Liver (tissue), 8 donors: ENCODE measurements at regions not wholly inside any gene's neighbourhood (a gene's known extent, or its start where the extent isn't known, plus 50 kb on each side); places are given as distances from the start of the nearest gene placed in this dataset.

ENCODE experiments used
- DNase-seq: peaks from one replicate; pipeline ENCODE4 v3.0.0-alpha.2; 2017; ENCODE audit warnings: low spot score
- H3K27ac ChIP-seq, 2 donors: one replicate each; pipeline ENCODE4 v1.7.0; 2013; ENCODE audit warnings: inconsistent platforms in 2 of 2, low read length in 2 of 2, control low read depth in 1 of 2, low read depth in 1 of 2, mild to moderate bottlenecking in 1 of 2
- H3K27me3 ChIP-seq, 4 donors: one replicate each; pipeline versions ENCODE4 v1.6.1 to v1.7.0; 2013; ENCODE audit warnings: low read length in 3 of 4, inconsistent platforms in 1 of 4, mild to moderate bottlenecking in 1 of 4, moderate library complexity in 1 of 4; ENCODE audit not compliant: control insufficient read depth in 4 of 4, insufficient read depth in 4 of 4
- H3K36me3 ChIP-seq, 4 donors: one replicate each; pipeline versions ENCODE4 v1.6.1 to v1.7.0; 2013; ENCODE audit warnings: low read length in 3 of 4, mild to moderate bottlenecking in 3 of 4, low read depth in 1 of 4, moderate library complexity in 1 of 4; ENCODE audit not compliant: control insufficient read depth in 4 of 4, insufficient read depth in 3 of 4
- H3K4me1 ChIP-seq, 4 donors: one replicate each; pipeline versions ENCODE4 v1.6.1 to v1.7.0; 2013; ENCODE audit warnings: low read length in 3 of 4, mild to moderate bottlenecking in 3 of 4, moderate library complexity in 1 of 4; ENCODE audit not compliant: control insufficient read depth in 4 of 4, insufficient read depth in 4 of 4
- H3K4me3 ChIP-seq, 3 donors: one replicate each; pipeline versions ENCODE4 v1.6.1 to v1.7.0; 2013; ENCODE audit warnings: low read length in 3 of 3, control low read depth in 1 of 3, low read depth in 1 of 3, mild to moderate bottlenecking in 1 of 3
- H3K9ac ChIP-seq, 2 donors: one replicate each; pipeline ENCODE4 v1.7.0; 2013; ENCODE audit warnings: low read length in 2 of 2, mild to moderate bottlenecking in 2 of 2, moderate library complexity in 2 of 2, control low read depth in 1 of 2, low read depth in 1 of 2
- H3K9me3 ChIP-seq, 4 donors: one replicate each; pipeline versions ENCODE4 v1.6.1 to v1.7.0; 2013; ENCODE audit warnings: low read length in 3 of 4; ENCODE audit not compliant: control insufficient read depth in 4 of 4
- EGR1 ChIP-seq, 2 donors: IDR thresholded peaks; 2 replicates each; pipeline ENCODE4 v1.6.1; 2016 to 2018; ENCODE audit warnings: antibody characterized with exemption in 2 of 2, low read depth in 2 of 2
- FOXA1 ChIP-seq: IDR thresholded peaks from 2 replicates; pipeline ENCODE4 v1.6.1; 2016; ENCODE audit warnings: antibody characterized with exemption
- GABPA ChIP-seq, 2 donors: IDR thresholded peaks in 1 of 2; conservative IDR thresholded peaks in 1 of 2; 2 replicates each; pipeline ENCODE4 v1.6.1; 2016; ENCODE audit warnings: antibody characterized with exemption in 2 of 2, mild to moderate bottlenecking in 1 of 2, moderate library complexity in 1 of 2
- HNF4A ChIP-seq, 2 donors: conservative IDR thresholded peaks; 2 replicates each; pipeline ENCODE4 v1.6.1; 2016; ENCODE audit warnings: antibody characterized with exemption in 2 of 2, mild to moderate bottlenecking in 2 of 2
- JUND ChIP-seq, 2 donors: IDR thresholded peaks; 2 replicates each; pipeline ENCODE4 v1.6.1; 2016; ENCODE audit warnings: antibody characterized with exemption in 2 of 2
- NR2F2 ChIP-seq: IDR thresholded peaks from 2 replicates; pipeline ENCODE4 v1.6.1; 2016; ENCODE audit warnings: antibody characterized with exemption
- RAD21 ChIP-seq, 2 donors: IDR thresholded peaks; 2 replicates each; pipeline ENCODE4 v1.6.1; 2016; ENCODE audit warnings: antibody characterized with exemption in 2 of 2, mild to moderate bottlenecking in 2 of 2
- RXRA ChIP-seq, 2 donors: IDR thresholded peaks; 2 replicates each; pipeline ENCODE4 v1.6.1; 2017 to 2018; ENCODE audit warnings: antibody characterized with exemption in 2 of 2, mild to moderate bottlenecking in 1 of 2
- SP1 ChIP-seq: IDR thresholded peaks from 2 replicates; pipeline ENCODE4 v1.6.1; 2018; ENCODE audit warnings: antibody characterized with exemption, mild to moderate bottlenecking
- TAF1 ChIP-seq: conservative IDR thresholded peaks from 2 replicates; pipeline ENCODE4 v1.6.1; 2016; ENCODE audit warnings: antibody characterized with exemption, mild to moderate bottlenecking
- YY1 ChIP-seq: IDR thresholded peaks from 2 replicates; pipeline ENCODE4 v1.6.1; 2016; ENCODE audit warnings: antibody characterized with exemption, mild to moderate bottlenecking
- WGBS: extraction: QIAGEN DNeasy Blood & Tissue Kit; methylation state at CpG from one replicate; pipeline ENCODE4 v1.1.7; 2013; 5-methylcytosine and 5-hydroxymethylcytosine counted together
- TF ChIP-seq, protein P1 (sequence below): IDR thresholded peaks from 2 replicates; pipeline ENCODE4 v1.6.1; 2016; ENCODE audit warnings: antibody characterized with exemption
- TF ChIP-seq, protein P2 (sequence below): IDR thresholded peaks from 2 replicates; pipeline ENCODE4 v1.6.1; 2016; ENCODE audit warnings: antibody characterized with exemption
- TF ChIP-seq, protein P3 (sequence below): fragments of 150-350 bp; IDR thresholded peaks from 2 replicates; pipeline ENCODE4 v1.5.1; 2017; ENCODE audit warnings: improper control_type of control experiment, low read depth, low read length; ENCODE audit not compliant: missing input control
- TF ChIP-seq, protein P4 (sequence below): IDR thresholded peaks from 2 replicates; pipeline ENCODE4 v1.6.1; 2016; ENCODE audit warnings: antibody characterized with exemption, mild to moderate bottlenecking
- TF ChIP-seq, protein P5 (sequence below): IDR thresholded peaks from 2 replicates; pipeline ENCODE4 v1.6.1; 2016; ENCODE audit warnings: antibody characterized with exemption
- donor health status: healthy.
- donor health status: healthy.
- donor health status: healthy.
- donor health status: healthy.
- donor health status: healthy.

GRCh38 chr6:165049362-165049761 is 260.0 kb downstream of the C6orf118 start:
- WGBS = 17% methylated on average over 7 of the region's 7 CpGs
- Histone ChIP-seq H3K9ac (no peak overlapping the region), H3K27me3 (no peaks in the 10 kb centered on the region), H3K36me3 (no peaks in the 10 kb centered on the region), H3K4me1 (peaks cover 0 to 10% (median 4%) of the 10 kb centered on the region in 4 donors), H3K9me3 (no peaks in the 10 kb centered on the region), H3K27ac (no peak overlapping the region), H3K4me3 (no peak overlapping the region)
- TF ChIP-seq, protein P1, sequence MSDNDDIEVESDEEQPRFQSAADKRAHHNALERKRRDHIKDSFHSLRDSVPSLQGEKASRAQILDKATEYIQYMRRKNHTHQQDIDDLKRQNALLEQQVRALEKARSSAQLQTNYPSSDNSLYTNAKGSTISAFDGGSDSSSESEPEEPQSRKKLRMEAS = peak; percentile 96
- TF ChIP-seq, protein P2, sequence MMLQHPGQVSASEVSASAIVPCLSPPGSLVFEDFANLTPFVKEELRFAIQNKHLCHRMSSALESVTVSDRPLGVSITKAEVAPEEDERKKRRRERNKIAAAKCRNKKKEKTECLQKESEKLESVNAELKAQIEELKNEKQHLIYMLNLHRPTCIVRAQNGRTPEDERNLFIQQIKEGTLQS = no peak
- TF ChIP-seq TAF1 = no peak
- no peak for TF ChIP-seq FOXA1
- TF ChIP-seq RXRA (IDR thresholded peaks at IDR 0.05) = peak in 1 of 2 donors; percentile 23
- no peak for TF ChIP-seq SP1
- TF ChIP-seq, protein P3, sequence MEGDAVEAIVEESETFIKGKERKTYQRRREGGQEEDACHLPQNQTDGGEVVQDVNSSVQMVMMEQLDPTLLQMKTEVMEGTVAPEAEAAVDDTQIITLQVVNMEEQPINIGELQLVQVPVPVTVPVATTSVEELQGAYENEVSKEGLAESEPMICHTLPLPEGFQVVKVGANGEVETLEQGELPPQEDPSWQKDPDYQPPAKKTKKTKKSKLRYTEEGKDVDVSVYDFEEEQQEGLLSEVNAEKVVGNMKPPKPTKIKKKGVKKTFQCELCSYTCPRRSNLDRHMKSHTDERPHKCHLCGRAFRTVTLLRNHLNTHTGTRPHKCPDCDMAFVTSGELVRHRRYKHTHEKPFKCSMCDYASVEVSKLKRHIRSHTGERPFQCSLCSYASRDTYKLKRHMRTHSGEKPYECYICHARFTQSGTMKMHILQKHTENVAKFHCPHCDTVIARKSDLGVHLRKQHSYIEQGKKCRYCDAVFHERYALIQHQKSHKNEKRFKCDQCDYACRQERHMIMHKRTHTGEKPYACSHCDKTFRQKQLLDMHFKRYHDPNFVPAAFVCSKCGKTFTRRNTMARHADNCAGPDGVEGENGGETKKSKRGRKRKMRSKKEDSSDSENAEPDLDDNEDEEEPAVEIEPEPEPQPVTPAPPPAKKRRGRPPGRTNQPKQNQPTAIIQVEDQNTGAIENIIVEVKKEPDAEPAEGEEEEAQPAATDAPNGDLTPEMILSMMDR = peak; percentile 78
- TF ChIP-seq HNF4A (conservative IDR thresholded peaks at IDR 0.05) = peak in 1 of 2 donors; percentile 31
- no peak for TF ChIP-seq YY1
- TF ChIP-seq RAD21 (IDR thresholded peaks at IDR 0.05) = peak; percentile 92 to 95
- no peak for TF ChIP-seq NR2F2
- DNase-seq = peak; percentile 37

DNA sequence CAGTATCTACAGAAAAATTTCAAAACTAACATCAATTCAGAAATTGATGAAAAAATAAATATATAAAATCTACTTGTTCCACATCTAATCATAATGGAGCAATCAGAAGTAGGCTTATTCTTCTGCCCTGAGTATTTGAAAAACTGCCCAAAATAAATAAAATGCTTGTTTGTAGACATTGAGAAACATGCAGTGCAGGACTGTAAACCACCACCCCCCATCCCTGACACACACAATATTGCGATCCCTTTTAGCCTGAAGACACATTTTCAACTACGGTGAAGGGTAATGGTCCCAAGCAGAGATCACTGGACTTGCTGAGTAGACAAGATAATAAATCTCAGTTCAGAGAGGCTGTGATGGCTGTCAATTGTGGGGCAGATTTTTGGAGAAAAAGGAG is 261.5 kb downstream of the C6orf118 start:
- no peak overlapping the region for H3K4me3 ChIP-seq
- no peak for DNase-seq
- no peak overlapping the region for H3K9ac ChIP-seq
- TF ChIP-seq NR2F2 (no peak), GABPA (IDR thresholded peaks at IDR 0.05 in 1 of 2, conservative IDR thresholded peaks at IDR 0.05 in 1 of 2) (no peak), HNF4A (conservative IDR thresholded peaks at IDR 0.05) (peak in 1 of 2 donors; percentile 12), JUND (IDR thresholded peaks at IDR 0.05) (no peak), FOXA1 (no peak), TAF1 (no peak), SP1 (no peak)
- TF ChIP-seq, protein P1 = no peak
- no peak overlapping the region for H3K27ac ChIP-seq
- H3K4me1 ChIP-seq = peaks cover 0 to 10% (median 4%) of the 10 kb centered on the region in 4 donors
- 42% methylated on average over 2 of the region's 2 CpGs for WGBS
- no peaks in the 10 kb centered on the region for H3K36me3 ChIP-seq
- H3K9me3 ChIP-seq = no peaks in the 10 kb centered on the region
- no peaks in the 10 kb centered on the region for H3K27me3 ChIP-seq

DNA sequence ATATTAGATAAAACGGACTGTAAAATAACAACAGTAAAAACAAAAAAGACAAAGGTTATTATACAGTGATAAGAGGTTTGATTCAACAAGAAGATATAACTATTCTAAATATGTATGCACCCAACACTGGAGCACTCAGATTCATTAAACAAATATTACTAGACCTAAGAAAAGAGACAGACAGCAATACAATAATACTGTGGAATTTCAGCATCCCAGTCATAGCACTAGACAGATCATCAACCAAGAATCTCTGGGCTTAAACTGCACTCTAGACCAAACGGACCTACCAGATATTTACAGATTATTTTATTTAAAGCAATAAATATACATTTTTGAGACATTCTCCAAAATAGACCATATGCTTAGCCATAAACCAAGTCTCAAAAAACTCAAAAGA is 263.8 kb downstream of the C6orf118 start:
- Histone ChIP-seq H3K9me3 (no peaks in the 10 kb centered on the region), H3K36me3 (no peaks in the 10 kb centered on the region), H3K27me3 (no peaks in the 10 kb centered on the region), H3K4me1 (peaks cover 0 to 10% (median 4%) of the 10 kb centered on the region in 4 donors), H3K27ac (no peak overlapping the region), H3K4me3 (no peak overlapping the region), H3K9ac (no peak overlapping the region)
- 66% methylated on average over 2 of the region's 2 CpGs for WGBS
- TF ChIP-seq RAD21 (IDR thresholded peaks at IDR 0.05) = no peak
- TF ChIP-seq, protein P4, sequence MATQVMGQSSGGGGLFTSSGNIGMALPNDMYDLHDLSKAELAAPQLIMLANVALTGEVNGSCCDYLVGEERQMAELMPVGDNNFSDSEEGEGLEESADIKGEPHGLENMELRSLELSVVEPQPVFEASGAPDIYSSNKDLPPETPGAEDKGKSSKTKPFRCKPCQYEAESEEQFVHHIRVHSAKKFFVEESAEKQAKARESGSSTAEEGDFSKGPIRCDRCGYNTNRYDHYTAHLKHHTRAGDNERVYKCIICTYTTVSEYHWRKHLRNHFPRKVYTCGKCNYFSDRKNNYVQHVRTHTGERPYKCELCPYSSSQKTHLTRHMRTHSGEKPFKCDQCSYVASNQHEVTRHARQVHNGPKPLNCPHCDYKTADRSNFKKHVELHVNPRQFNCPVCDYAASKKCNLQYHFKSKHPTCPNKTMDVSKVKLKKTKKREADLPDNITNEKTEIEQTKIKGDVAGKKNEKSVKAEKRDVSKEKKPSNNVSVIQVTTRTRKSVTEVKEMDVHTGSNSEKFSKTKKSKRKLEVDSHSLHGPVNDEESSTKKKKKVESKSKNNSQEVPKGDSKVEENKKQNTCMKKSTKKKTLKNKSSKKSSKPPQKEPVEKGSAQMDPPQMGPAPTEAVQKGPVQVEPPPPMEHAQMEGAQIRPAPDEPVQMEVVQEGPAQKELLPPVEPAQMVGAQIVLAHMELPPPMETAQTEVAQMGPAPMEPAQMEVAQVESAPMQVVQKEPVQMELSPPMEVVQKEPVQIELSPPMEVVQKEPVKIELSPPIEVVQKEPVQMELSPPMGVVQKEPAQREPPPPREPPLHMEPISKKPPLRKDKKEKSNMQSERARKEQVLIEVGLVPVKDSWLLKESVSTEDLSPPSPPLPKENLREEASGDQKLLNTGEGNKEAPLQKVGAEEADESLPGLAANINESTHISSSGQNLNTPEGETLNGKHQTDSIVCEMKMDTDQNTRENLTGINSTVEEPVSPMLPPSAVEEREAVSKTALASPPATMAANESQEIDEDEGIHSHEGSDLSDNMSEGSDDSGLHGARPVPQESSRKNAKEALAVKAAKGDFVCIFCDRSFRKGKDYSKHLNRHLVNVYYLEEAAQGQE = no peak
- TF ChIP-seq, protein P2 = no peak
- no peak for TF ChIP-seq JUND (IDR thresholded peaks at IDR 0.05)
- TF ChIP-seq, protein P5, sequence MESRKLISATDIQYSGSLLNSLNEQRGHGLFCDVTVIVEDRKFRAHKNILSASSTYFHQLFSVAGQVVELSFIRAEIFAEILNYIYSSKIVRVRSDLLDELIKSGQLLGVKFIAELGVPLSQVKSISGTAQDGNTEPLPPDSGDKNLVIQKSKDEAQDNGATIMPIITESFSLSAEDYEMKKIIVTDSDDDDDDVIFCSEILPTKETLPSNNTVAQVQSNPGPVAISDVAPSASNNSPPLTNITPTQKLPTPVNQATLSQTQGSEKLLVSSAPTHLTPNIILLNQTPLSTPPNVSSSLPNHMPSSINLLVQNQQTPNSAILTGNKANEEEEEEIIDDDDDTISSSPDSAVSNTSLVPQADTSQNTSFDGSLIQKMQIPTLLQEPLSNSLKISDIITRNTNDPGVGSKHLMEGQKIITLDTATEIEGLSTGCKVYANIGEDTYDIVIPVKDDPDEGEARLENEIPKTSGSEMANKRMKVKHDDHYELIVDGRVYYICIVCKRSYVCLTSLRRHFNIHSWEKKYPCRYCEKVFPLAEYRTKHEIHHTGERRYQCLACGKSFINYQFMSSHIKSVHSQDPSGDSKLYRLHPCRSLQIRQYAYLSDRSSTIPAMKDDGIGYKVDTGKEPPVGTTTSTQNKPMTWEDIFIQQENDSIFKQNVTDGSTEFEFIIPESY = no peak
- TF ChIP-seq YY1 = no peak
- TF ChIP-seq FOXA1 = no peak
- no peak for TF ChIP-seq GABPA (IDR thresholded peaks at IDR 0.05 in 1 of 2, conservative IDR thresholded peaks at IDR 0.05 in 1 of 2)
- TF ChIP-seq, protein P1 = no peak
- TF ChIP-seq SP1 = no peak
- no peak for TF ChIP-seq NR2F2
- TF ChIP-seq EGR1 (IDR thresholded peaks at IDR 0.05; ENCODE audit: low read depth in 2 of 2) = no peak
- TF ChIP-seq TAF1 = no peak
- TF ChIP-seq HNF4A (conservative IDR thresholded peaks at IDR 0.05) = no peak
- no peak for DNase-seq
